ENCODE measurements at regions not wholly inside any gene's neighbourhood (a gene's known extent, or its start where the extent isn't known, plus 50 kb on each side); places are given as distances from the start of the nearest gene placed in this dataset.

DNA sequence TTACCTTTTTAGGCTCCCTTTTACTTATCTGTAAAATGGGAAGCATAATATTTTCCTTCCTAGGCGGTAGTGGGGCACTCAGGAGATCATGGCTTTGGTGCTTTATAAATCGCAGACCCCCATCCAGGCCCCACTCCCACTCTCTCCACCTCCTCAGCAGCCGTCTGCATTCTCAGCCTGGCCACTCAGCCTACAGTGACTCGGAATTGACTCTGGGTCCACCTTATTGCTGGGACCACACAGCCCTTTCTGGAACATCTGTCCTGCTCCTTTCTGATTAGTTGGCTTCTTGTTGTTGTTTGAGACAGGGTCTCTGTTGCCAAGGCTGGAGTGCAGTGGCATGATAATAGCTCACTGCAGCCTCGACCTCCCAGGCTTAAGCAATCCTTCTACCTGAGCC lies 76.5 kb downstream of the RPLP1 start:
- Histone ChIP-seq H3K27ac (no peak overlapping the region), H3K4me3 (no peak overlapping the region)

DNA sequence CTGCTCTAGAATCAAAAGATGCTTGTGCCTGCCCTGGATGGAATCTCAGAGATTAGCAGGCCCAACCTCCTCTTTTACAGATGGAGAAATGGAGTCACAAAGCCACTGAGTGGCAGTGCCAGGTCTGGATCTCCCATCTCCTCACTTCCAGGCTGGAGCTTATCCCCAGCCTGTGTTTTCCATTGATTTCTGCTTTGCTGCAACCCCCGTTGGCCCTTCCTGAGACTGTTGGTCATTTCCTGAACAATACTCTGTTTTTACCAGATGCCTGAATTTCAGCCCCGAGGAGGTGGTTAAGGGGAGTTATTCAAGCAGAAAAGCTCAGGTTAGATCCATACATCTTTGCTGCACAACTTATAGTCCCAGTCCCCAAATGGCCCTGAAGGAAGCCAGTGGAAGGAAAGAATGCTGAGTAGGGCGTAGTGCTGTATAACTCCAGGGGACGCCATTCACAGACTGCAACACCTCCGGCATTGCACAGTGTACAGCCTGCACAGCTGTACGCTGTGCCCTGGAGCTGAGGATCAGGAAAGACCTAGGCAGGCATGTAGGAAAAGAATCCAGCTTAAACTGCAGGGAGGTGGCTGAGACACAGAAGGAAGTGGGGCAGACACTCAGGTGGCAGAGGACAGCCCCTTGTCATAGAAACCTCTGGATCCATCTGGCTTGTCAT lies 77.5 kb downstream of the RPLP1 start:
- no peak overlapping the region for H3K27ac ChIP-seq
- no peak overlapping the region for H3K4me3 ChIP-seq

DNA sequence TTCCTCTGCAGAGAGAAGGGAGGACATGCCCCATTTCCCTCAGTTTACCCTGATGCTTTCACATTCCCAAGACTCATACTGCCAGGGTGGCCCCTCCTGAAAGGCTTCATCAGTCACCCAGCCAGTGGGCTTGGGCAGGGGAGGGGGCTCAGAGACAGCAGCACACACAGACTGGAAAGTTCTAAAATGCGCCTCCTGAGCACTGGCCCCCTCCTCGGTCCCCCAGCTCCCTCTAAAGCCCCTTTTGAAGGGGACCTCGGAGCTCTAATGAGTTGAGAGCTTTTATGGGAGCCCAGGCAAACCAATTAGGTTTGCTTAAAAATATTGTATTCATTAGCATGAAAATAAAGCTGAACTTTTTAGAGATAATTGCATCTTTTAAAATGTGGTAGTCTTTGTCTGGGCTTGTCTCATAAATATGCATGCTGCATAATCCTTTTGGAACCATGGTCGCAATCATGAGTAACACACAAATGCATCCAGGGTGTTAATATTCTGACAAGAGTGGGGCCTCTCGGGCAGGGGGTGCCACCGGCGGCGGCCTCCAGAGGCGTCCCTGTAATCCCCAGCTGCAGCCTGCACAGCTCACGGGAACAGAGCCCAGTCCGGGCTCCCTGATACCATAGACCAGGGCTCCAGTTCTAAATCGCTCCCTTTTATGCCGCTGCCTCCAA lies 78.5 kb downstream of the RPLP1 start:
- H3K4me3 ChIP-seq = no peak overlapping the region
- H3K27ac ChIP-seq = no peak overlapping the region

DNA sequence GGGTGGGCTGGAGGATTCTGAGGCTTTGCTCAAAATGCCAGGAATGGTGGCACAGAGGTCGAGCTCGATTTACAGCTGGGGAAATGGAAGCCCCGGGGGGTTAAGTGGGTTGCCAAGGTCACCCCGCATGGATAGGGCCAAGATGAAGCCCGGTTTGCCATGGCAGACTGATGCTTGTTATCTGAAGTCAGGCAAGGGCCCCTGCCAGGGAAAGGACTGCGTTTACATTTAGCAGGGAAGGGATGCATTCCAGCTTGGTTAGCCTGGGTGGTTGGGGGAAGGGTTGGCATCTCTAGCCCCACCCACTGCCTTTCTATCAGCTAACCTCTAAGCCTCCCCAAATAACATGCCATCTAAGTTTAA lies 79.0 kb downstream of the RPLP1 start:
- Histone ChIP-seq H3K27ac (no peak overlapping the region), H3K4me3 (no peak overlapping the region)

DNA sequence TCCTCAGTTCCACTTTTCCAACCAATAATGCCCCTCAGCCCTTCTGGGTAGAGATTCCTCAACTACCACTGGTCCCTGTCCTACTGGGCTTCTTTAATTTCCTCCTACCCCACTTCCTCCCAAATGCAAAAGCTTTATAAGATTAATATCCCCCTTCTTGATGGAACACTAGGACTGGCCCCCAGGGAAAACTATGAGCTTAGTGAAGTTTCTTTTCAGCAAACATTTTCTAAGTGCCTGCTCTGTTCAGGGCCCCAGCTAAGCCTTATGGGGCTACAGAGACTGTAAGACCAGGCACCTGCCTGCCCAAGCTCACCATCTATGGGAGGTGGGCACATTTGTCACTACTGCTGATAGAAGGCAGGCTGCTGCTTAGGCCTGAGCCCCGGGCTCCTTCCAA lies 79.4 kb downstream of the RPLP1 start:
- Histone ChIP-seq H3K4me3 (no peak overlapping the region), H3K27ac (no peak overlapping the region)

DNA sequence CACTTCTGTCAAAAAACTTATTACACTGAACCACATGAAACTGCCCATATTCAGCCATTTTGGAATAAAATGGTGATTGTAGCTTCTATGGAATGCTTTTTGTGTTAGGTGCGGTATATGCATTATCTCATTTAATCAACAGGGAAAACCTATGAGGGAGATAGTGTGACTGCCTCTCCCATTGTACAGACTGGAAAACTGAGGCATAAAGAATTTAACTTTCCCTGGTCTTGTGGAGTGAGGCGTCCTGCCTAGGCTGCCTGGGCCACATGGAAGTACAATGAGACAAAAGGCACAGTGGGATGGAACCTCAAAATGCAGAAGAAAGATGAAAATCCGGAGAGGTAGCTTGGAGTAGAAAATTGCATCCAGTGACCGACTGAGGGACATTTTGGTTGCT lies 80.2 kb downstream of the RPLP1 start:
- no peak overlapping the region for H3K27ac ChIP-seq
- no peak overlapping the region for H3K4me3 ChIP-seq

DNA sequence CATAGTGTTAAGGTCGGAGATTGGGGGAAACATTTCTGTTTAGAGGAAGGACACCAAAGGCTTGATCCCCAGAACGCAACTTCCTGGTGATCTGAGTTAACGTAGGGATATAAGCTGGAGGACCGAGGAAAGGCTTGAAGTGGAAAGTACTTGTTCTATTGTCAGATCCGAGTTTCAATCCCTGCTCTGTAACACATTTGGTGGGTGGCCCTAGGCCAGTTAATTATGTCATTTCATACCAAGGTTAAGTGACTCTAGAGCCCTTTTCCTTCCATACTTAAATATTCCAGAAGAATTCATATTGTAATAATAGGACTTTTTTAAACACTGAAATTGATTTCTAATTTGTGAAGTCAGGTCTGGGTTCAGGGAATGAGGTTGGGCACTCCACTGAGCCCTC lies 80.9 kb downstream of the RPLP1 start:
- H3K27ac ChIP-seq = no peak overlapping the region
- no peak overlapping the region for H3K4me3 ChIP-seq

DNA sequence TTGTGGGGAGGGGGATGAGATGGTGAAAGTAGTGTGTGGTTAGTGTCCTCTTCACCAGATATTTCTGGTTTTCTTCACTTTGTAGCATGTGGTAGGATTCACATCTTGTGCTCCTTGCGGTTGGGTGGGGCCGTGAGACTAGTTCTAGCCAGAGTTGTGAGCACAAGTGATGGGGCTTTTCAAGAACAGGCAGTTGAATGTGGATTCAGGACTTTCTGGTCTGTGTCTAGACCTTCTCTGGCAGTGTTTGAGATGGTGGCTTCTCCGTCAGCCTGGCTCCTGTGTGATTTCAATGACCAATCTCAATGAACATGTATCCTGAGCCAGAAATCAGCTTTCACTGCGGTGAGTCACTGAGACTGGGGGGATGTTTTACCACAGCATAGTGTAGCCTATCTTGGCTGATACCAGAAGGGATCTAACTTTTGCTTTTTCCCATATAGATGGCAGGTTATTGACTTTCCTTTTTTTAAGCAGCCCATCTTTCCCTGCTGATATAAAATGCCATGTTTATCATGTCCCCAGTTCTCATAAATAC lies 82.6 kb downstream of the RPLP1 start:
- no peak overlapping the region for H3K27ac ChIP-seq
- no peak overlapping the region for H3K4me3 ChIP-seq

DNA sequence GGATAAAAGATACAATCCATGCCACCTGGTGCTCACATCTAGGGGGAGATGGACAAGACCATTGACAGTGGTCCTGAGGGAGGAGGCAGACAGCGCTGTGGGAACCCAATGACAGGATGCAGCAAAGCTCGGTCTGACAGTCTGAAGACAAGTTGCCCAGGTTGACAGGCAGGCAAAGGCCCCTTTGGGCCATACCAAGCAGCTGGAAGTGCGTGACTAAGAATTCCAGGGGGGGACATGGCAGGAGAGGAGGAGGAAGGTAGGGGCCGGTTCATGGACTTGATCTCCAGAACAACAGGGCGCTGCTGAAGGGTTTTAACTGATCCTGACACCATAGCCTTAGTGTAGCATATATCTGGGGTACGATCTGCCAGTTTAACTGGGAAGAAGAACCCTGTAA lies 83.4 kb downstream of the RPLP1 start:
- Histone ChIP-seq H3K4me3 (no peak overlapping the region), H3K27ac (no peak overlapping the region)

DNA sequence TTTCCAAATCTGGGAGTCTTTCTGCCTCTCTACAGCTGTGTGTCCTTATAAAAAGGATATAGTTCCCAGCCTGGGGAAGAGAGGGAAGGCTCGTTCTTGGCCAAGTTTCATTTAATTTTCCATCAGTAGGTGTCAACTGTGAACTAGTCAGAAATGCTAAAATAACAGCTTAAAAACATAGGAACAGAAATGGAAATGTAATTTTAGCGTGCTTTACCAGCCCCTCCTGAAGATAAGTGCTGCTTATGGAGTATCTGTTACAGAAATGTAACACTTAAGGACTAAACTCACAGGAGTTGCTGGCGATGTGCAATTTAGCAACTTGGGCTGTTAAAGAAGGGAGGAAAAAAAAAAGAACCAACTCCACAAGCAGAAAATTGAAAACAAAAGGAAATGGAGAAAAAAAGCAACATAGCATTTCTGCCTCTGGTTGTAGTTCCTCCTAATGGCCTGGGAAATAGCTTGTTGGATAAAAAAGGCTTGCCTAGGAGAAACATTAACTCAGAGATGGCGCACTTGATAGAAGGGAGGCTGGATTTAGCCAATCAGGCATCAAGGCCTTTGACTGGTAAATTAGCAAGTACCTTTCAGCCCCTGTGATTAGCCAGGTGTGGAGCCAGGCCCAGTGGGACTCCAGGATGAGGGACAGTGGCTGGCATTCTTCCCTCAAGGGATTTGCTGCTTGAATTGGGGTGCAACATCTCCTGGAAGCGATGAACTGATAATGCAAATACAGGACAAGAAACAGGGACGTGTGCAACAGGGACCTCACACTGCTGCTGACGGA lies 84.3 kb downstream of the RPLP1 start:
- Histone ChIP-seq H3K4me3 (no peak overlapping the region), H3K27ac (no peak overlapping the region)

DNA sequence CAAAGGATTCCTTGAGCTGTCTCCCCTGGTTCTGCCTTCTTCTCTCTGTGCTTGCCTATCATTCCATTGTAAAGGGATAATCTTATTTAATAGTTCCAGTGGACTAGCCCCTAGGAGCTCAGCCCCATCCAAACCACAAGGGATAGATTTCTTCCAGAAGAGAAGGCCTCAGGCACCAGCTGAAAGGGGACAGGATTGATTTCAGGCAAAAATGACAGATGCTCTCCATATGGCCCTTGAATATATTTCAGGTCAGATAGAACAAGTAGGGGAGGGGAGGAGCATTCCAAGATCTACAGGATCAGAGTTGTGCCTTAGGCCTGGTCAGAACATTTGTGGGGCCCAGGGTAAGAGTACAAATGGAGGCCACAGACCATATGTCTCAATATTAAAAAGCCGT lies 85.3 kb downstream of the RPLP1 start:
- Histone ChIP-seq H3K4me3 (no peak overlapping the region), H3K27ac (no peak overlapping the region)

DNA sequence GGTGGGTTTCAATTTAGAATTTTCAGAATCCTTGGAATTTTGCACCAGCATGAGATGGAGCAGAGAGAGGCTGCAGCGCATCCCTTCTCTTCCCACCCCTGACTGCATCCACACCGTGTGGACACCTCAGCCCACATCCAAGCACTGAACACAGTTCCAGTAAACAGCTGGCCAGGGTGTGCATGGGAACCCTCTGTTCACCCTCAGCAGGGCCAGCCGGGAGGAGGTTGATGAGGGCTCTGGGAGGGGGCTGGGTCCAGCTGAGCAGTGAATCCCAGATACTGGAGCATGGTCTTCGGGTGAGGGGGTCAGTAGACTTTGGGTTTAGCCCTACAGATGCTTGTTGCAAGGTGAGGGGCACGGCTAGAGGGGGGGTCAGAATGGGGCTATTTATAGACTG lies 85.8 kb downstream of the RPLP1 start:
- Histone ChIP-seq H3K27ac (no peak overlapping the region), H3K4me3 (no peak overlapping the region)

DNA sequence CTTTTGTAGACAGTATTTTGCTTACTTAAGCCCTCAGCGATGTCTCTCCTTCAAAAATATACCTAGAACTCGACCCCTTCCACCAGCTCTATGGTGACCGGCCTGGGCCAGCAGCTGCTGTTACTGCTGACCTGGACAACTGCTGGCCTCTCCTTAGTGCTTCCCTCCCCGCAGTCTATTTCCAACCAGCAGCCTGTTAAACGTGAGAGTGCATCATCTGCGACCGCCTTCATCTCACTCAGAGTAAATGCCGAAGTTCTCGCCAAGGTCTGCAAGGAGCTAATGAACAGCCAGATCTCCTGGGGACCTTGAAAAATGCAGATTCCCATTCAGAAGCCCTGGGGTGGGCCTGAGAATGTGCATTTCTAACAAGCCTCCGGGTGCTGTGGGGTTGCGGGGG lies 86.7 kb downstream of the RPLP1 start:
- H3K27ac ChIP-seq = no peak overlapping the region
- no peak overlapping the region for H3K4me3 ChIP-seq

DNA sequence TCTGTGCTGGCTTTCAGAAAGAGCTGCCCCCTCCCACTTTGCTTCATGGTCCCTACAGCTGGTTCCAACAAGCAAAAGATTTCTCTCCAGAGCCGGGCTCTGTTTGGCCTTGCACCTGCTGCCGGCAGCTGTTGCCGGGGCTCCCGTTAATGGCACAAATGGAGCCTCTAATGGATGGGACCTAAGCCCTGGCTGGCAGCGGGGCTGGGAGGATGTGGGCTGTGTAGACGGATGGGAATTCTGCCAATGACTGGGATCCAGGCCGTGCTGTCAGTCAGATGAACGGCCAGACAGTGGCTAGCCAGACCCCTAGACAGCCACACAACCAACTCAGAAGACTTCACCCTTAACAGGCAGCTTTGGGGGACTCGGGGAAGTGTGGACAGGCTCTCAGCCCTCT lies 88.0 kb downstream of the RPLP1 start:
- Histone ChIP-seq H3K4me3 (no peak overlapping the region), H3K27ac (no peak overlapping the region)

DNA sequence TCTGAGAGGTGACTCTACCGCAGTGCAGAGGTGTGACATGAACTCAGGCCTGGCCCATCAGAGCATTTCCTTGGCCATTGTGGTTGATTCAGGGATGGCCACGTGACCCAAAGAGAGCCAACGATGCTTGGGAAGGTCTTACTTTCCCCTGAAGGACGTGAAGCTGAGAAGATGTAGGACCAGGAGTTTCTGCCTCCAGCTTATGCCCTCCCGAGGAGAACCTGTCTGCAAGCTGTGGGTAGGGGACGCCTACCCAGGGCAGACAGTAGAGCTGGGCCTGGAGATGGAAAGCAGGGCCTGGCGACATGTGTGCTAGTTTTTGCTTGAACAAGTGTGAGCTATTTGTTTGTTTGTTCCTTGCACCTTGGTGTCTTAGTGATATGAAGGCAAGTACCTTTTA lies 89.4 kb downstream of the RPLP1 start:
- no peak overlapping the region for H3K4me3 ChIP-seq
- no peak overlapping the region for H3K27ac ChIP-seq

DNA sequence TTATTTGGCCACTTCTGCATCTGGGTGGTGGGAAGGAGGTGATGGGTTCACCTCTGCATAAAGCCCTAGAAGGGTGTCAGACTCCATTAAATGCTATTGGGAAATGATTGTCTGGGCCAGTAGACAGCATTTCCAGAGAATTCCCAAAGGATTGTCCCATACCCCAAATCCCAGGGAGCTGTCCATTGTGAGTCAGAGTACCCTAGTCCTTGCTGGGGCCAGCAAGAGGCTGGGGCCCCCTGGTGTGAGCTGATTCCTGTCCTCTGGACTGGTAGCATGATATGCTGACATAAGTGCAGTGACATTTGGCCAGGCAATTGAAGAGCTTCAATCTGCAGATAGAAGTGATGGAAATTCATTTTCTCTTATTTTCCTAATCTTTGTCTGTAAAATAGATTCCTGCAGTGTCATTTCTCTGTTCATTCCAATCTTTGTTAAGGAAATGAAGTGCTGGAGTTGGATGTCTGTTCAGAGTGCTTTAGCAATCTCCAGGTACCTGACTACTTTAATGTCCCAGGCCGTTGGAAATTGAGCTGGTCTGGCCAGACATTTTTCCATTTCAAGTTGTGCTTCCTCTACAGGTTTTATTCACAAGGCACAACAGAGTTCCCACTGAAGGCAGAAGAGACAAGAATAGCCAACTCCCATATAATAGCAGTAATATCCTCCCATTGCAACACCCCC lies 91.2 kb downstream of the RPLP1 start:
- no peak overlapping the region for H3K27ac ChIP-seq
- H3K4me3 ChIP-seq = no peak overlapping the region

DNA sequence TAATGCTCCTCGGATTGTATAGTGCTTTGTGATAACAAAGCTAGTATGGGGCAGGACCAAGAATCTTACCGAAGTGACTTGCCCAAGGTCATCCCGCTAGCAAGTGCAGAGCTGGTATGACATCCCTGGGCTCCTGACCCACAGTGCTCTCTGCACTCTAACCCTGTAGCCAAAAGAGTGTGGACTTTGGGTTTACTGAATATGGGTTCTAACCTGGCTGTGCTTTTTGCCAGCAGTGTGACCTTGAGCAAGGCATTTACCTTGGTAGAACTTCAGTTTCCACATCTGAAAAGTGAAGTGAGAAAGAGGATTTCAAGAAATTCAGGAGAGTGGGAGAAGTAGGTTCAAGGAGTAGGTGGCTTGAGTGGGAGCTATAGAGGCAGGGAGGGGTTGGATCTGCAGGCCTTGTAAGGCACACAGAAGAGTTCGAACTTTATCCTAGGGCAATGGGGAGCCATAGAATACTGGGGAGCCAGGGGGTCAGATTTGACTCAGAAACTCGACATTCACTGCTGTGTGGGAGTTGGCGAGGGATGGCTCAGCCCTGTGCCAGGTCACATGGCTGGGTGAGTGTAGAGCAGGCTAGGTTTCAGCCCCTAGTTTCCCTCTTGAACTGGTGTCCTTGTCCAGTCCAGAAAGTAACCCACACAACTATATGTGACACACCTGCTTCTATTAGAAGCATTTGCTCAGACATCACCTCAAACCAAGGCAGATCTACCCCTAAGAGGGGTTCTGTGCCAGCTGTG lies 91.9 kb downstream of the RPLP1 start:
- H3K27ac ChIP-seq = no peak overlapping the region

DNA sequence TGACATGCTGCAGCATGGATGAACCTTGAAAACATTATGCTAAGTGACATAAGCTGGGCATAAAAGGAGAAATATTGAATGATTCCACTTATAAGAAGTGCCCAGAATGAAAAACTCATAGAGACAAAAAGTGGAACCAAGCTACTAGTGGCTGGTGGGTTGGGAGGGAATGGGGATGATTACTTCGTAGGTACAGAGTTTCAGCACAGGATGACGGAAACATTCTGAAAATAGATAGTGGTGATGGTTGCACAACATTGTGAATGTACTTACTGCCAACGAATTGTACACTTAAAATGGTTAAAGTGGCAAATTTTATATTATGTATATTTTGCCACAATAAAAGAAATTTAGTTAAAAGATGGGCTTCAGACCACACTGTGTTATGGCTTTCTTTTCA lies 93.6 kb downstream of the RPLP1 start:
- no peak overlapping the region for H3K27ac ChIP-seq
- no peak overlapping the region for H3K4me3 ChIP-seq

More for the DNA sequence above, 91.9 kb downstream of the RPLP1 start:
- H3K4me3 ChIP-seq = no peak overlapping the region

DNA sequence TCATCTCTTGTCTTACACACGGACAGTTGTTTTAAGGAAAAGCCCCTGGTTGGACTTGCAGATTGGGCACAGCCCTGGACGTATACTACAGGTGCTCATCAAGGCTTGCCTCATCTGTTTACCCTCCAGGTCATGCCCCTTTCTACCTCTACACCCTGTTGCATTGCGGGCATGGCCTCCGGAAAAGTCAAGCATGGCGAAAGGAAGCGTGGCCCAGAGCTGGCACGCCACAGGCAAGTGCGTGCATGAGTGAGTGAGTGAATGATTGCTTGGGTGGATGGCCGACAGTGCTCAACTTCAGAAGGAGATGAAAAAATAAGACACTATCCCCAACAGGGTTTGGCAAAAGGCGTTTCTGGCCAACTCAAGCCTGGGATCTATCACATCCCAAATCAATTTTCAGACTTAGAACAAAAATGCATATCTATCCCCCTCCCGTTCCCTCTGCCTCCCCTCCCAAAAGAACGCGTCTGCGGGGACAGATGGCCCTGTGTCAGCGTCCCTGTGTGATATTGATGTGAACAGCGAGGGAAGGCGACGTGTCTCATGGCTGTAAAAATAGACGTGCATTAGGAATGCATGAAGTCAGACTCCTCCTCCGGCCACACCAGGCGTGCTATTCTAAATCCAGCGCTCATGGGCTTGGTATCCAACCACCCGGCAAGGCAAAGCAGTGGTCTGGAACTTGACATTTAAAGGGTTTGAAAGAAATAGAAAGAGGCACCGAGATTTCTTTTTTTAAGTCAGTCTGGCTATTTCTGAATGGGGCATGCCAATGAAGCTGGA lies 96.0 kb downstream of the RPLP1 start:
- no peak overlapping the region for H3K27ac ChIP-seq
- no peak overlapping the region for H3K4me3 ChIP-seq

Measured in skin epidermis (tissue), 12 donors.